GM13977 (cell line): ENCODE measurements at regions not wholly inside any gene's neighbourhood (a gene's known extent, or its start where the extent isn't known, plus 50 kb on each side); places are given as distances from the start of the nearest gene placed in this dataset.
"Not testable (repeated sequence)": the region's sequence is repeated elsewhere in the genome, so short reads cannot be mapped to it uniquely, and the experiment has no call there.

Experiments
- DNase-seq: peaks from one replicate; pipeline ENCODE4 v3.0.0; 2012; ENCODE audit warnings: low spot score
- in situ Hi-C: fragments of 300-500 bp; cut with MboI; formaldehyde crosslinking; loops from one replicate; pipeline ENCODE4 v1.12.0; 2022; ENCODE audit warnings: low sequenced_read_pairs, low pct_unique_long_range_greater_than_20kb, mixed read lengths, inconsistent platforms; ENCODE audit not compliant: unreplicated experiment
- TF ChIP-seq, protein P1 (sequence below): IDR thresholded peaks from 2 replicates; pipeline ENCODE4 v1.5.1; 2012; ENCODE audit warnings: mild to moderate bottlenecking, control low read depth; ENCODE audit not compliant: insufficient read depth; ENCODE audit errors: extremely low read depth, missing control alignments

DNA sequence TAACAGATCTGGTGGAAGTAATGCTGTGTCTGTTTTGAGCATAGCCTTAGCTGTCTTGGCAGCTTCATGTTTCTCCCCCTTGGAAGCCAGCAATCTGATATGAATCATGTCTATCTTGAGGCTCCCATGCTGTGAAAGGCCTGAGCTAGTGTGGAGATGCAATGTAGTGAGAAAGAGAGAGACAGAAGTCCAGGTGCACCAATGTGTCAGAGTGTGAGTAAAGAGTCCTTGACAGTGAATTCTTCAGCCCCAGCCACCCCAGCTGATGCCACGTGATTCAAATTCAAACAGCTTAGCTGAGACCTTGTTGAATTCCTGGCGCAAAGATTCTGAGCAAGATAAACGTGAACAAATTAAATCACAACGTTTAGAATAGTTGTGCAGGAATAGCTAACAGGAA is 704.2 kb downstream of the EDEM1 start:
- in situ Hi-C loops, result no loop called here
- TF ChIP-seq, protein P1, sequence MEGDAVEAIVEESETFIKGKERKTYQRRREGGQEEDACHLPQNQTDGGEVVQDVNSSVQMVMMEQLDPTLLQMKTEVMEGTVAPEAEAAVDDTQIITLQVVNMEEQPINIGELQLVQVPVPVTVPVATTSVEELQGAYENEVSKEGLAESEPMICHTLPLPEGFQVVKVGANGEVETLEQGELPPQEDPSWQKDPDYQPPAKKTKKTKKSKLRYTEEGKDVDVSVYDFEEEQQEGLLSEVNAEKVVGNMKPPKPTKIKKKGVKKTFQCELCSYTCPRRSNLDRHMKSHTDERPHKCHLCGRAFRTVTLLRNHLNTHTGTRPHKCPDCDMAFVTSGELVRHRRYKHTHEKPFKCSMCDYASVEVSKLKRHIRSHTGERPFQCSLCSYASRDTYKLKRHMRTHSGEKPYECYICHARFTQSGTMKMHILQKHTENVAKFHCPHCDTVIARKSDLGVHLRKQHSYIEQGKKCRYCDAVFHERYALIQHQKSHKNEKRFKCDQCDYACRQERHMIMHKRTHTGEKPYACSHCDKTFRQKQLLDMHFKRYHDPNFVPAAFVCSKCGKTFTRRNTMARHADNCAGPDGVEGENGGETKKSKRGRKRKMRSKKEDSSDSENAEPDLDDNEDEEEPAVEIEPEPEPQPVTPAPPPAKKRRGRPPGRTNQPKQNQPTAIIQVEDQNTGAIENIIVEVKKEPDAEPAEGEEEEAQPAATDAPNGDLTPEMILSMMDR, result no peak
- DNase-seq, result no peak

DNA sequence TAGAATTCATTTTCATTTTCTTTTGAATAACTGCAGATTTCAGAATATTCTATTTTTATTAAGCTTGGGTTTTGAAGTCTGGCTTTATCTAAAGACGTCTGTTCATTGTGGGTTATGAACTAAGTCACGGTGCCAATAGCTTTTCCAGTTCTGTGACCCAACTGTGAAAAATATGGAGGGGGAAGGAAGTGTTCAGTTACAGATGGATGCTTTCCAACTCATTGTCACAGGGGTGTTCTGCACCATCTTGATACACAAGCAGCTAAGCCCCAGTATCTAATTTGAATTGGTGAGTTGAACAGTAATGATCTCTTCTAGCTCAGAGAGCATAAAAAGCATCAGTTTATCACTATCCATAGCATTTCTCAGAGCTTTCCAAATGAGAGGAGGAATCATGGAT is 710.6 kb downstream of the EDEM1 start:
- TF ChIP-seq, protein P1, result no peak
- DNase-seq, result no peak
- in situ Hi-C loops, result no loop called here

DNA sequence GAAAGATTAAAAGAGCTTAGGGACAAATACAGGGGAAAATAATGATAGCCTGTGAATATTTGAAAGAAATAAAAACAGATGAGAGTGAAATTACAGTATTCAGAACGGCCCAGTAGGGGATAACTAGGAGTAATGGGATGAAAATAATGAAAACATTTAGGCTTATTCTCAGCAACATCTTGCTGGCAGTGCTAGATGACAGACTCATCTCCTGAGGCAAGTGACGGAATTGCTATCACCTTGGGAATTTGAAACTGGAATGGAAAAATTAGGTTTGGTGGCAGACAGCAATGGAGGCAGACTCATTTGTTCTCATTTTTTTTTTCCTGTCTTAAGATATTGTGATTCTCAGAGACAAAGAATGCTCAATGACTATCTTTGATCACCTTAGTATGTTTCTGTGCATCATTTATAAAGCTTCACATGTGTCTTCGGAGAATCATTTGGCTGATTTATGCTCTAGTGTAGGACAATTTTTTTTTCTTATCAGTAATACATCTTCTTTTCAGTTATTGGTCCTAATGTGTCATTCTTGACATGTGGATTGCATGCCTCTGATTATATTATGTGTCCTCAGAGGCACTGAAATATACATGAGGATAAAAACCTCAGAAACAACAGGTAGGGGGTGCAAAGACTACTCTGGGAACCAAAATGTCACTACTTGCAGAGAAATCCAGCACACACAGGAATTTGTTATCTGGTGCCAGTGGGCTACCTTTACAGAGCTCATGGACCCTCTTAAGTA is 711.7 kb downstream of the EDEM1 start:
- in situ Hi-C loops, result no loop called here
- TF ChIP-seq, protein P1, result no peak
- no peak for DNase-seq

DNA sequence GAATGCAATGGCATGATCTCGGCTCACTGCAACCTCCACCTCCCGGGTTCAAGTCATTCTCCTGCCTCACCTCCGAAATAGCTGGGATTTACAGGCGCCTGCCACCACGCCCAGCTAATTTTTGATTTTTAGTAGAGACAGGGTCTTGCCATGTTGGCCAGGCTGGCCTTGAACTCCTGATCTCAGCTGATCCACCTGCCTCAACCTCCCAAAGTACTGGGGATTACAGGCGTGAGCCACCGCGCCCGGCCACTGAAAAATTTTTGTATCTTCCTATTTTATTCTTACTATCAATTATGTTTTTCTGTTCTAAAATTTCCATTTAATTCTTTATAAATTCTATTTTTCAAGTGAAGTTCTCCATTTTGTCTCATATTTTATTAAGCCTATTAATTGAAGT is 730.4 kb downstream of the EDEM1 start:
- in situ Hi-C loops, result no loop called here
- no peak for DNase-seq
- TF ChIP-seq, protein P1, result no peak

DNA sequence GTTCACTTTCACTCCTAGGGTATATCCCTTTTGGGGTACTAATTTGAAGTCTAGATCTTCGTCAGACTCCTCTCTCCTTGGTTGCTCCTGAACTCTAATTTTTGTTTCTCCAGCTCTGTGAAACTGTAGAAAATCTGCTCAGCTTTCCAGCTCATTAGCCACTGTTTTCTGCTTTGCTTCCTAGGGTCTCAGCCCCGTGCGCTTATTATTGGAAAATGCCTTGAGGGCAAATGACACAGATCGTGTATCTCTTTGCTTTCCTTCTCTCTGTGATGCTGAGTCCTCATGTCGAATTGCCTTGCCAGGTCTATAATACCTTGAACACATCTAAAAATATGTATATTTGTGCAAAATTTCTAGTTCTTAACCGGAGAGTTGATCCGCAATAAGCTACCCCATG is 731.1 kb downstream of the EDEM1 start:
- in situ Hi-C loops, result no loop called here
- TF ChIP-seq, protein P1, result no peak
- no peak for DNase-seq

DNA sequence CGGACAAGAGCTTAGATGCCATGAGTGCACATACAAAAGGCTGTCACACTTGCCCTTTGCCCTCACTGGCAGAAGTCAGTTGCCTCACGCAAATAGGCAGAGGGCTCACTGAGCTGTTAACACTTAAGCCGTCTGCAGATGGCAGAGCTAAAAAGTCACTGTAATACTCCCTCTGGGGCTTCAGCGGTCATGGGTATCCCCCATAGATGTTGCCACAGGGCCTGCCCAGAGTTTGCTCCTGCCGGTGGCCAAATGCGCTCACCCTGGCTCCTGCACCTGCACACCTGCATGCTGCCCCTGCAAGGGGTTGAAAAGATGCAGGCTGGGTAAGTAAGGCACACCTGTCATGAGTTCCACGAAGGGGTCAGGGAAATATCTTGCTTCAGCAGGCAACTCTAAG is 741.5 kb downstream of the EDEM1 start:
- TF ChIP-seq, protein P1, result no peak
- in situ Hi-C loops, result no loop called here
- no peak for DNase-seq

DNA sequence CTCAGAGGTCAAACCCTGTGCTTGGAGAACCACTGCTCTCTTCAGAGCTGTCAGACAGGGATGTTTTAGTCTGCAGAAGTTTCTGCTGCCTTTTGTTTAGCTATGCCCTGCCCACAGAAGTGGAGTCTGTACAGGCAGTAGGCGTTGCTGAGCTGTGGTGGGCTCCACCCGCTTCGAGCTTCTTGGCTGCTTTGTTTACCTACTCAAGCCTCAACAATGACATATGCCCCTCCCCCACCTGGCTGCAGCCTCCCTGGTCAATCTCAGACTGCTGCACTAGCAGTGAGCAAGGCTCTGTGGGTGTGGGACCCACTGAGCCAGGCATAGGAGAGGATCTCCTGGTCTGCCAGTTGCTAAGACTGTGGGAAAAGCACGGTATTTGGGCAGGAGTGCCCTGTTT is 756.6 kb downstream of the EDEM1 start:
- DNase-seq, in situ Hi-C loops: not testable (repeated sequence)
